B cell (primary cell): ENCODE measurements at regions not wholly inside any gene's neighbourhood (a gene's known extent, or its start where the extent isn't known, plus 50 kb on each side); places are given as distances from the start of the nearest gene placed in this dataset.

Experiments
- CTCF ChIP-seq: fragments of 200-600 bp; IDR thresholded peaks from one replicate; pipeline ENCODE4 v1.8.0; 2022; ENCODE audit warnings: antibody characterized with exemption, mild to moderate bottlenecking
- EZH2 ChIP-seq: IDR thresholded peaks from 2 replicates; pipeline ENCODE4 v1.6.1; 2012; ENCODE audit warnings: borderline replicate concordance, low read depth, mild to moderate bottlenecking, moderate library complexity, low read length; ENCODE audit not compliant: insufficient read depth, poor library complexity, severe bottlenecking

GRCh38 chr12:46126050-46126727, 135.8 kb upstream of the SCAF11 start:
- no peak for TF ChIP-seq CTCF
- TF ChIP-seq EZH2, result no peak
